ENCODE measurements at regions not wholly inside any gene's neighbourhood (a gene's known extent, or its start where the extent isn't known, plus 50 kb on each side); places are given as distances from the start of the nearest gene placed in this dataset.

DNA sequence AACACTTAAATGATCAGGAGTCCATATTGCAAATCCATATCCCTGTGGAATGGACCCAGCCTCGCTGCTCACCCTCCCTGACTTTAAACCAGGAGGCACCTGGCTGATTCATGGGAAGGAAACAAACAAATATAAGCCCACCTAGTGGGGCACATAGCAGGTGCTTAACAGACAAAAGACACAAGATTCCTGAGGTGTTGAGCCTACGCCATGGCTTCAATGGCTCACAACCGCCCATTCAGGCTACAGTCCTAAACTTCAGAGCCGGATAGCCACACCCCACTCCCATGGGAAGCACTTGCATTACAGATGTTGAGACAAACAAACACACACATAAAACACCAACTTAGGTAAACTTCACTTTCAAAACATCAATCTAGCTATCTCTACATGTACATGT, 359.9 kb downstream of the ICE1 start:
- no peak for TF ChIP-seq EZH2phosphoT487 (IDR thresholded peaks at IDR 0.05; ENCODE audit: insufficient read depth, low read depth)
- TF ChIP-seq EZH2 (IDR thresholded peaks at IDR 0.05; ENCODE audit: insufficient read depth, poor library complexity, severe bottlenecking): no peak

All from GM23248 (cell line).